Trophoblast cell (in vitro differentiated cells and primary cell): ENCODE measurements at regions not wholly inside any gene's neighbourhood (a gene's known extent, or its start where the extent isn't known, plus 50 kb on each side); places are given as distances from the start of the nearest gene placed in this dataset.
A peak's percentile ranks its signal among the peaks of the same experiment; 100 is the strongest.
"Not testable (repeated sequence)": the region's sequence is repeated elsewhere in the genome, so short reads cannot be mapped to it uniquely, and the experiment has no call there.

ENCODE experiments used
- DNase-seq, 2 donors: peaks; one replicate each; pipeline ENCODE4 v3.0.0-alpha.2; 2016
- H2AFZ ChIP-seq: 2 replicates; pipeline ENCODE4 v1.6.1; 2013; ENCODE audit warnings: low read length, moderate library complexity, mild to moderate bottlenecking; ENCODE audit not compliant: insufficient read depth, poor library complexity
- H2AK5ac ChIP-seq: 2 replicates; pipeline ENCODE4 v1.6.1; 2013; ENCODE audit warnings: mild to moderate bottlenecking, low read length
- H2BK120ac ChIP-seq: 2 replicates; pipeline ENCODE4 v1.6.1; 2013; ENCODE audit warnings: low read length, mild to moderate bottlenecking, moderate library complexity; ENCODE audit not compliant: insufficient read depth, poor library complexity
- H2BK12ac ChIP-seq: 2 replicates; pipeline ENCODE4 v1.6.1; 2013; ENCODE audit warnings: mild to moderate bottlenecking, low read length, moderate library complexity
- H2BK5ac ChIP-seq: 2 replicates; pipeline ENCODE4 v1.6.1; 2013; ENCODE audit warnings: low read length, low read depth, moderate library complexity, mild to moderate bottlenecking; ENCODE audit not compliant: poor library complexity
- H3K14ac ChIP-seq: 2 replicates; pipeline ENCODE4 v1.6.1; 2013; ENCODE audit warnings: mild to moderate bottlenecking, low read length
- H3K18ac ChIP-seq: 2 replicates; pipeline ENCODE4 v1.6.1; 2013; ENCODE audit warnings: mild to moderate bottlenecking, low read length
- H3K23ac ChIP-seq: 2 replicates; pipeline ENCODE4 v1.6.1; 2013; ENCODE audit warnings: low read length
- H3K27ac ChIP-seq: 2 replicates; pipeline ENCODE4 v1.5.1; 2013; ENCODE audit warnings: low read depth, mild to moderate bottlenecking, inconsistent platforms, low read length, moderate library complexity
- H3K27me3 ChIP-seq: 2 replicates; pipeline ENCODE4 v1.6.1; 2013; ENCODE audit warnings: inconsistent platforms, mild to moderate bottlenecking, low read length, moderate library complexity; ENCODE audit not compliant: insufficient read depth
- H3K36me3 ChIP-seq, 2 experiments: 1 replicate in 1 of 2; 2 replicates in 1 of 2; pipeline ENCODE4 v1.6.1; 2013; ENCODE audit warnings: low read length in 2 of 2, mild to moderate bottlenecking in 2 of 2, moderate library complexity in 1 of 2; ENCODE audit not compliant: insufficient read depth in 2 of 2, control insufficient read depth in 1 of 2
- H3K4ac ChIP-seq: 2 replicates; pipeline ENCODE4 v1.6.1; 2013; ENCODE audit warnings: low read depth, mild to moderate bottlenecking, low read length, moderate library complexity
- H3K4me1 ChIP-seq, 2 experiments: 1 replicate in 1 of 2; 2 replicates in 1 of 2; pipeline ENCODE4 v1.6.1; 2013; ENCODE audit warnings: low read length in 2 of 2, mild to moderate bottlenecking in 2 of 2, moderate library complexity in 1 of 2; ENCODE audit not compliant: insufficient read depth in 2 of 2, control insufficient read depth in 1 of 2
- H3K4me2 ChIP-seq: 2 replicates; pipeline ENCODE4 v1.6.1; 2013; ENCODE audit warnings: inconsistent platforms, mild to moderate bottlenecking, low read length, moderate library complexity
- H3K4me3 ChIP-seq: 2 replicates; pipeline ENCODE4 v1.5.1; 2013; ENCODE audit warnings: mild to moderate bottlenecking, low read depth, low read length, inconsistent platforms
- H3K79me1 ChIP-seq: one replicate; pipeline ENCODE4 v1.6.1; 2013; ENCODE audit warnings: low read length
- H3K79me2 ChIP-seq: 2 replicates; pipeline ENCODE4 v1.6.1; 2013; ENCODE audit warnings: low read length, mild to moderate bottlenecking; ENCODE audit not compliant: control insufficient read depth, insufficient read depth, poor library complexity
- H3K9ac ChIP-seq: 2 replicates; pipeline ENCODE4 v1.6.1; 2013; ENCODE audit warnings: mild to moderate bottlenecking, low read length
- H3K9me3 ChIP-seq: 2 replicates; pipeline ENCODE4 v1.6.1; 2013; ENCODE audit warnings: low read depth, mild to moderate bottlenecking, control low read depth, inconsistent platforms, low read length; ENCODE audit not compliant: insufficient read depth
- H4K12ac ChIP-seq: 2 replicates; pipeline ENCODE4 v1.6.1; 2013; ENCODE audit warnings: low read depth, mild to moderate bottlenecking, low read length, moderate library complexity
- H4K8ac ChIP-seq: 2 replicates; pipeline ENCODE4 v1.6.1; 2013; ENCODE audit warnings: low read depth, mild to moderate bottlenecking, low read length, moderate library complexity
- H4K91ac ChIP-seq: one replicate; pipeline ENCODE4 v1.6.1; 2013; ENCODE audit warnings: low read depth, mild to moderate bottlenecking, low read length, moderate library complexity
- WGBS: extraction: QIAGEN DNeasy Blood & Tissue Kit; methylation state at CpG from one replicate; pipeline ENCODE4 v1.1.7; 2013; ENCODE audit warnings: missing lambda C conversion rate; ENCODE audit not compliant: insufficient read length, insufficient coverage; ENCODE audit errors: extremely low coverage; 5-methylcytosine and 5-hydroxymethylcytosine counted together

DNA sequence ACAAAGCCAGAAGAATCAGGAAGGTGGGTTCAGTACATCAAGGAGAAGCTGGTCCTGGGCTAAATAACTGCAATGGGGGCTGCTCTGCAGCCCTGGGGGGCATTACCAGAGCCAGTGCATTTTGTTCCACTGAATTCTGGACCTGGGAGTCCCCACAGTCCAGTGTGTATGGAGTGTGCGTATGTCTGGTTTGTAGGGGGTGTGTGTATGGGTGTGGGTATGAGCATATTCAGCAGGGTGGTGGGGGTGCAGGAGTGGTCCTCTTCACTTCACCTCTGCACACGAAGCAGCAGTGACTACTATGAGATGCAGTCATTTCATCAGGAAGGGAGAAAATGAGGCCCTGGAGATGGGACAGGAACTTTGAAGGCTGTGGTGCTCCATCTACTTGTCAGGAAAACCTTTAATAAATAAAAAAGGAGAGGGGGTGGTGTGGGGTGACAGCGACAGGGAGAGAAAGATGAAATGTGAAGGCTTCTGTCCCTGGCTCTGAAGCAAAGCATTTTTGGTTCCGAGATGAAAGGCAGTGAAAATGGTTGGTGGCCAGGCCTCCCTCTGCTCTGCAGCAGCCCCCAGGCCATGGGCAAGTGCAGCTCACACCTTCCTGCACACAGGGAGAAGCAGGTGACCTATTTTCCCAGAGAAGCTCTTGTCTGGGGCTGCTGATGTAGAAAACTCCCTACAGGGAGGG lies 121.5 kb upstream of the CACHD1 start:
- Histone ChIP-seq H2BK12ac (no peak overlapping the region), H3K9ac (no peak overlapping the region), H2AK5ac (no peak overlapping the region), H3K27me3 (no peaks in the 10 kb centered on the region), H3K4ac (no peak overlapping the region), H4K8ac (no peak overlapping the region), H3K4me1 (peaks cover 0 to 3% of the 10 kb centered on the region in 2 experiments), H4K91ac (no peak overlapping the region), H3K23ac (no peak overlapping the region), H3K4me3 (no peak overlapping the region), H3K36me3 (no peaks in the 10 kb centered on the region), H3K27ac (no peak overlapping the region), H3K79me1 (no peaks in the 10 kb centered on the region), H4K12ac (no peak overlapping the region), H3K14ac (no peak overlapping the region), H3K18ac (no peak overlapping the region), H3K9me3 (peaks cover 3% of the 10 kb centered on the region), H2BK5ac (no peak overlapping the region), H3K4me2 (no peak overlapping the region), H3K79me2 (no peaks in the 10 kb centered on the region), H2AFZ (no peak overlapping the region), H2BK120ac (no peak overlapping the region)
- no CpG with 5 or more reads among the region's 4 CpGs for WGBS
- no peak for DNase-seq

- Histone ChIP-seq H2AFZ (no peak overlapping the region), H2BK5ac (no peak overlapping the region), H3K4me3 (peak overlapping the region; percentile 56), H2AK5ac (no peak overlapping the region), H4K8ac (no peak overlapping the region), H2BK120ac (no peak overlapping the region), H4K91ac (no peak overlapping the region), H3K4me2 (no peak overlapping the region), H3K9me3 (peaks cover 3% of the 10 kb centered on the region), H3K36me3 (no peaks in the 10 kb centered on the region), H3K23ac (peak overlapping the region; percentile 62), H3K79me1 (no peaks in the 10 kb centered on the region), H3K4ac (no peak overlapping the region), H3K79me2 (no peaks in the 10 kb centered on the region), H3K4me1 (no peaks in the 10 kb centered on the region), H3K9ac (no peak overlapping the region), H2BK12ac (no peak overlapping the region), H4K12ac (no peak overlapping the region), H3K14ac (no peak overlapping the region), H3K27me3 (no peaks in the 10 kb centered on the region), H3K18ac (no peak overlapping the region), H3K27ac (no peak overlapping the region)
- no peak for DNase-seq
- 100% methylated on average over 2 of the region's 6 CpGs for WGBS
These were observed 120.8 kb upstream of the CACHD1 start for GRCh38 chr1:64348961-64349648.

DNA sequence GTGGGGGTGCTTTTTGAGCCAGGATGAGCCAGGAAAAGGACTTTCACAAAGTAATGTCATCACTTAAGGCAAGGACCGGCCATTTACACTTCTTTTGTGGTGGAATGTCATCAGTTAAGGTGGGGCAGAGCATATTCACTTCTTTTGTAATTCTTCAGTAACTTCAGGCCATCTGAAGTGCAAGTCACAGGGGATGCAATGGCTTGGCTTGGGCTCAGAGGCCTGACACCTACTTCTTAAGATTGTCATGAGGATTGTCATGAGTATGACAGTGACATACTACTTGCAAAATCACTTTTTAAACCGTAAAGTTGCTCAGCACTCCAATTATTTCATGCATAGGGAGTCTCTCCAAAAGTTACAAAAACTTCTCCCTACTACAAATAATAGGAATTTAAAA lies 114.4 kb upstream of the CACHD1 start:
- not testable (repeated sequence) for H3K4me1 ChIP-seq, H4K12ac ChIP-seq, H3K36me3 ChIP-seq, H3K27ac ChIP-seq, H2BK12ac ChIP-seq, H3K4ac ChIP-seq, H3K9me3 ChIP-seq, H3K27me3 ChIP-seq, H2AK5ac ChIP-seq, H4K8ac ChIP-seq, H4K91ac ChIP-seq, H2BK5ac ChIP-seq, H3K4me2 ChIP-seq, H3K79me2 ChIP-seq, H3K79me1 ChIP-seq, H3K18ac ChIP-seq, DNase-seq, H3K4me3 ChIP-seq, H2AFZ ChIP-seq, H2BK120ac ChIP-seq, H3K9ac ChIP-seq, H3K23ac ChIP-seq, H3K14ac ChIP-seq
- no CpG with 5 or more reads among the region's 2 CpGs for WGBS

DNA sequence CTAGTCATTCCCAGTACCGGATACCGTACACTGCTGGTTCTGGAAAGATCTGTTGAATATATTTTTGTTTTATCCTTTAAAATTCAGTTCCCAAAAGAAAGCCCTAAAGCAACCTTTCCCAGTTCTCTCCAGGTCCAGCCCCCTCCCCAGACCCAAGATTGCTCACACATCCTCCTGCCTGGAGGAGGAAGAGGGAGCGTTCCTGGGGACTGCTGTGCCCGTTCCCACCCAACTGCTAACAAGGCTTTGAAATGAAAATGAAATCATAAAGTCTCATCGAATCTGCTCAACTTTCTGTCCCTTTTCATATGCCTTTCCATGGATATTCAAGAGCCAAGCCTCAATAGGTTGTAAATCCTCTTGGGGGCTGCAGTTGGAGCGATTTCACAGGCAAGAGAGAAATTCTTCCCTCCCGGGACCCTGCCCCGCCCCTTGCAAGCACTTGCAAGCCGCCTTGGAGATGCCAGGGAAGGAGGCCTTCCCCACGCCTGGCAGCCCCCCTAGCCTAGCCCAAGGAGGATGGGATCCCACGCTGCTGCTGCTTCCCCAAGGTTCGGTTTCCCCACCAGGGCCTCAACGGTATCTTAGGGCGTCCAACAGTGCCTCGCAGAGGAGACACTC lies 113.2 kb upstream of the CACHD1 start:
- H3K9me3 ChIP-seq, result no peaks in the 10 kb centered on the region
- H3K4me1 ChIP-seq, result no peaks in the 10 kb centered on the region
- no peak overlapping the region for H2BK5ac ChIP-seq
- no peak overlapping the region for H2BK120ac ChIP-seq
- H3K9ac ChIP-seq, result no peak overlapping the region
- DNase-seq, result no peak
- no peak overlapping the region for H2AFZ ChIP-seq
- no peak overlapping the region for H3K4ac ChIP-seq
- H3K18ac ChIP-seq, result no peak overlapping the region
- H3K4me2 ChIP-seq, result no peak overlapping the region
- H3K79me2 ChIP-seq, result no peaks in the 10 kb centered on the region
- H3K23ac ChIP-seq, result no peak overlapping the region
- H3K36me3 ChIP-seq, result no peaks in the 10 kb centered on the region
- no peaks in the 10 kb centered on the region for H3K79me1 ChIP-seq
- no CpG with 5 or more reads among the region's 15 CpGs for WGBS
- no peak overlapping the region for H4K12ac ChIP-seq
- H3K27me3 ChIP-seq, result no peaks in the 10 kb centered on the region
- H3K14ac ChIP-seq, result no peak overlapping the region
- no peak overlapping the region for H3K4me3 ChIP-seq
- H2BK12ac ChIP-seq, result no peak overlapping the region
- H2AK5ac ChIP-seq, result no peak overlapping the region
- no peak overlapping the region for H3K27ac ChIP-seq
- no peak overlapping the region for H4K8ac ChIP-seq
- H4K91ac ChIP-seq, result no peak overlapping the region
